ENCODE measurements at regions not wholly inside any gene's neighbourhood (a gene's known extent, or its start where the extent isn't known, plus 50 kb on each side); places are given as distances from the start of the nearest gene placed in this dataset.

- peak; percentile 80; the same call in 1 of the 2 replicates for TF ChIP-seq ZNF704 (CRISPR knock-in tag; IDR thresholded peaks at IDR 0.05; ENCODE audit: borderline replicate concordance)
- TF ChIP-seq SNAI1 (CRISPR knock-in tag; IDR thresholded peaks at IDR 0.05; ENCODE audit: borderline replicate concordance): no peak
- TF ChIP-seq, protein P1, sequence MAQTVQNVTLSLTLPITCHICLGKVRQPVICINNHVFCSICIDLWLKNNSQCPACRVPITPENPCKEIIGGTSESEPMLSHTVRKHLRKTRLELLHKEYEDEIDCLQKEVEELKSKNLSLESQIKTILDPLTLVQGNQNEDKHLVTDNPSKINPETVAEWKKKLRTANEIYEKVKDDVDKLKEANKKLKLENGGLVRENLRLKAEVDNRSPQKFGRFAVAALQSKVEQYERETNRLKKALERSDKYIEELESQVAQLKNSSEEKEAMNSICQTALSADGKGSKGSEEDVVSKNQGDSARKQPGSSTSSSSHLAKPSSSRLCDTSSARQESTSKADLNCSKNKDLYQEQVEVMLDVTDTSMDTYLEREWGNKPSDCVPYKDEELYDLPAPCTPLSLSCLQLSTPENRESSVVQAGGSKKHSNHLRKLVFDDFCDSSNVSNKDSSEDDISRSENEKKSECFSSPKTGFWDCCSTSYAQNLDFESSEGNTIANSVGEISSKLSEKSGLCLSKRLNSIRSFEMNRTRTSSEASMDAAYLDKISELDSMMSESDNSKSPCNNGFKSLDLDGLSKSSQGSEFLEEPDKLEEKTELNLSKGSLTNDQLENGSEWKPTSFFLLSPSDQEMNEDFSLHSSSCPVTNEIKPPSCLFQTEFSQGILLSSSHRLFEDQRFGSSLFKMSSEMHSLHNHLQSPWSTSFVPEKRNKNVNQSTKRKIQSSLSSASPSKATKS (CRISPR knock-in tag; IDR thresholded peaks at IDR 0.05): no peak
- TF ChIP-seq ZNF777 (CRISPR knock-in tag; IDR thresholded peaks at IDR 0.05): no peak
- no peak for TF ChIP-seq ZNF496 (CRISPR knock-in tag; IDR thresholded peaks at IDR 0.05; ENCODE audit: insufficient replicate concordance)
- 0 out of 2 replicates have a peak, but pooled peaks have one; percentile 2 for TF ChIP-seq SMC3 (IDR thresholded peaks at IDR 0.05; ENCODE audit: low read length)
- TF ChIP-seq RFX3 (CRISPR knock-in tag; IDR thresholded peaks at IDR 0.05): no peak
- no peak for TF ChIP-seq ZNF317 (CRISPR knock-in tag; IDR thresholded peaks at IDR 0.05)
- TF ChIP-seq MTERF4 (CRISPR knock-in tag; IDR thresholded peaks at IDR 0.05): peak; percentile 31; the same call in 1 of the 2 replicates
- no peak for TF ChIP-seq CAMTA2 (CRISPR knock-in tag; IDR thresholded peaks at IDR 0.05; ENCODE audit: borderline replicate concordance)
- TF ChIP-seq, protein P2, sequence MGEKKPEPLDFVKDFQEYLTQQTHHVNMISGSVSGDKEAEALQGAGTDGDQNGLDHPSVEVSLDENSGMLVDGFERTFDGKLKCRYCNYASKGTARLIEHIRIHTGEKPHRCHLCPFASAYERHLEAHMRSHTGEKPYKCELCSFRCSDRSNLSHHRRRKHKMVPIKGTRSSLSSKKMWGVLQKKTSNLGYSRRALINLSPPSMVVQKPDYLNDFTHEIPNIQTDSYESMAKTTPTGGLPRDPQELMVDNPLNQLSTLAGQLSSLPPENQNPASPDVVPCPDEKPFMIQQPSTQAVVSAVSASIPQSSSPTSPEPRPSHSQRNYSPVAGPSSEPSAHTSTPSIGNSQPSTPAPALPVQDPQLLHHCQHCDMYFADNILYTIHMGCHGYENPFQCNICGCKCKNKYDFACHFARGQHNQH (CRISPR knock-in tag; IDR thresholded peaks at IDR 0.05): no peak
- TF ChIP-seq ZSCAN9 (CRISPR knock-in tag; IDR thresholded peaks at IDR 0.05; ENCODE audit: borderline replicate concordance): no peak
- TF ChIP-seq SP4 (CRISPR knock-in tag; IDR thresholded peaks at IDR 0.05): no peak
- no peak for TF ChIP-seq FIP1L1 (IDR thresholded peaks at IDR 0.05; ENCODE audit: borderline replicate concordance, insufficient read depth, low read depth, low read length)
- peak; percentile 33; the same call in 1 of the 2 replicates for TF ChIP-seq FOXO1 (CRISPR knock-in tag; IDR thresholded peaks at IDR 0.05)
- TF ChIP-seq, protein P3, sequence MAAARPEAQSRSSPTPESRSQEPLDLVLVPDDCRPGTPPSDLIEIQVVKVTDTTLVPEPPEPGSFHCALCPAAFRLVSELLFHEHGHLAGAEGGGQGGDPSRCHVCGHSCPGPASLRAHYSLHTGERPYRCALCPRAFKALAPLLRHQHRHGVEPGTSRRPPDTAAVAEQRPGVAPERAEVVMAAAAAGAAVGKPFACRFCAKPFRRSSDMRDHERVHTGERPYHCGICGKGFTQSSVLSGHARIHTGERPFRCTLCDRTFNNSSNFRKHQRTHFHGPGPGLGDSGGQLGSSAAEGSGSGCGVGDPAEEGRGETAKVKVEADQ (CRISPR knock-in tag; IDR thresholded peaks at IDR 0.05; ENCODE audit: borderline replicate concordance): no peak
- TF ChIP-seq TRAFD1 (CRISPR knock-in tag; IDR thresholded peaks at IDR 0.05; ENCODE audit: borderline replicate concordance): 0 out of 2 replicates have a peak, but pooled peaks have one; percentile 89
- TF ChIP-seq ZNF430 (CRISPR knock-in tag; IDR thresholded peaks at IDR 0.05): no peak
- TF ChIP-seq GZF1 (CRISPR knock-in tag; IDR thresholded peaks at IDR 0.05): no peak
- TF ChIP-seq ZNF17 (CRISPR knock-in tag; IDR thresholded peaks at IDR 0.05): no peak
- TF ChIP-seq HMGA1 (CRISPR knock-in tag; conservative IDR thresholded peaks at IDR 0.05): no peak
These were observed 164.1 kb downstream of the SEC14L1 start (continued) for GRCh38 chr17:77304746-77305473.

All from HepG2 (cell line).